CD8-positive, alpha-beta memory T cell (primary cell): ENCODE measurements at regions not wholly inside any gene's neighbourhood (a gene's known extent, or its start where the extent isn't known, plus 50 kb on each side); places are given as distances from the start of the nearest gene placed in this dataset.
"Not testable (repeated sequence)": the region's sequence is repeated elsewhere in the genome, so short reads cannot be mapped to it uniquely, and the experiment has no call there.

ENCODE experiments used
- CTCF ChIA-PET: fragments of 350-600 bp; sonication (Branson Sonifier 250); formaldehyde crosslinking; loops from one replicate; lab custom pipeline; 2021; ENCODE audit warnings: antibody characterized with exemption; lab: Charles Lee
- POLR2A ChIA-PET: fragments of 350-600 bp; sonication (Branson Sonifier 250); formaldehyde crosslinking; loops from one replicate; lab custom pipeline; 2021; ENCODE audit warnings: antibody characterized with exemption; lab: Charles Lee
- DNase-seq, 5 donors: peaks; one replicate each; pipeline versions ENCODE4 v3.0.0 to v3.0.0-alpha.2; 2020 to 2022; ENCODE audit warnings: mixed read lengths in 1 of 5
- H3K27ac ChIP-seq: one replicate; pipeline ENCODE4 v1.7.0; 2013; ENCODE audit warnings: low read depth, mild to moderate bottlenecking, low read length, moderate library complexity
- H3K27me3 ChIP-seq: 2 replicates; pipeline ENCODE4 v1.7.0; 2013; ENCODE audit warnings: low read length, mild to moderate bottlenecking; ENCODE audit not compliant: insufficient read depth, poor library complexity, severe bottlenecking
- H3K36me3 ChIP-seq: 2 replicates; pipeline ENCODE4 v1.7.0; 2013; ENCODE audit warnings: mild to moderate bottlenecking, low read length, moderate library complexity; ENCODE audit not compliant: insufficient read depth
- H3K4me1 ChIP-seq: 2 replicates; pipeline ENCODE4 v1.7.0; 2013; ENCODE audit warnings: mild to moderate bottlenecking, low read length, moderate library complexity; ENCODE audit not compliant: insufficient read depth
- H3K4me3 ChIP-seq: 2 replicates; pipeline ENCODE4 v1.7.0; 2013; ENCODE audit warnings: mild to moderate bottlenecking, low read length
- H3K9me3 ChIP-seq: 2 replicates; pipeline ENCODE4 v1.7.0; 2013; ENCODE audit warnings: mild to moderate bottlenecking, low read length
- H3K27ac Mint-ChIP-seq, 8 donors: one replicate each; pipeline ENCODE4 v1.8.0; 2020 to 2021; ENCODE audit warnings: mixed read lengths in 8 of 8, mild to moderate bottlenecking in 6 of 8, inconsistent platforms in 3 of 8, moderate library complexity in 3 of 8
- H3K27me3 Mint-ChIP-seq, 2 donors: one replicate each; pipeline ENCODE4 v1.8.0; 2020 to 2021; ENCODE audit warnings: mixed read lengths in 2 of 2, mild to moderate bottlenecking in 1 of 2, moderate library complexity in 1 of 2
- H3K36me3 Mint-ChIP-seq, 3 donors: one replicate each; pipeline ENCODE4 v1.8.0; 2020 to 2021; ENCODE audit warnings: mixed read lengths in 3 of 3, inconsistent platforms in 1 of 3, mild to moderate bottlenecking in 1 of 3
- H3K4me1 Mint-ChIP-seq, 3 donors: one replicate each; pipeline ENCODE4 v1.8.0; 2020 to 2021; ENCODE audit warnings: mixed read lengths in 3 of 3, inconsistent platforms in 1 of 3, mild to moderate bottlenecking in 1 of 3
- H3K4me3 Mint-ChIP-seq, 7 donors: one replicate each; pipeline ENCODE4 v1.8.0; 2020 to 2021; ENCODE audit warnings: mixed read lengths in 7 of 7, mild to moderate bottlenecking in 6 of 7, moderate library complexity in 4 of 7, inconsistent platforms in 2 of 7
- H3K9me3 Mint-ChIP-seq, 5 donors: one replicate each; pipeline ENCODE4 v1.8.0; 2020 to 2022; ENCODE audit warnings: mixed read lengths in 5 of 5, mild to moderate bottlenecking in 3 of 5, moderate library complexity in 2 of 5, inconsistent platforms in 1 of 5

- no peaks in the 10 kb centered on the region for H3K4me1 Mint-ChIP-seq
- CTCF ChIA-PET: no interaction called here
- no peak overlapping the region for H3K27ac ChIP-seq
- H3K9me3 Mint-ChIP-seq: peaks cover 0 to 19% (median 3%) of the 10 kb centered on the region in 5 donors
- H3K4me3 ChIP-seq: no peak overlapping the region
- H3K9me3 ChIP-seq: no peaks in the 10 kb centered on the region
- H3K36me3 Mint-ChIP-seq: no peaks in the 10 kb centered on the region
- no peaks in the 10 kb centered on the region for H3K27me3 ChIP-seq
- H3K27me3 Mint-ChIP-seq: no peaks in the 10 kb centered on the region
- H3K27ac Mint-ChIP-seq: no peak overlapping the region
- POLR2A ChIA-PET: no interaction called here
- H3K36me3 ChIP-seq: no peaks in the 10 kb centered on the region
- H3K4me1 ChIP-seq: no peaks in the 10 kb centered on the region
- H3K4me3 Mint-ChIP-seq: no peak overlapping the region
- no peak for DNase-seq
These were observed 286.6 kb downstream of the SLC7A11 start for GRCh38 chr4:137955595-137955994.

- H3K9me3 ChIP-seq: no peaks in the 10 kb centered on the region
- no peak for DNase-seq
- no peaks in the 10 kb centered on the region for H3K27me3 ChIP-seq
- Mint-ChIP-seq H3K9me3 (peaks cover 0 to 25% (median 5%) of the 10 kb centered on the region in 5 donors), H3K36me3 (no peaks in the 10 kb centered on the region), H3K27me3 (no peaks in the 10 kb centered on the region), H3K27ac (no peak overlapping the region), H3K4me3 (no peak overlapping the region), H3K4me1 (no peaks in the 10 kb centered on the region)
- no peaks in the 10 kb centered on the region for H3K4me1 ChIP-seq
- no peak overlapping the region for H3K4me3 ChIP-seq
- ChIA-PET CTCF (no interaction called here), POLR2A (no interaction called here)
- H3K27ac ChIP-seq: no peak overlapping the region
- H3K36me3 ChIP-seq: no peaks in the 10 kb centered on the region
These were observed 290.0 kb downstream of the SLC7A11 start for GRCh38 chr4:137952116-137952515.

GRCh38 chr4:137950286-137950685 is 291.9 kb downstream of the SLC7A11 start:
- no peak overlapping the region for H3K27ac ChIP-seq
- Mint-ChIP-seq H3K36me3 (no peaks in the 10 kb centered on the region), H3K27ac (no peak overlapping the region), H3K27me3 (no peaks in the 10 kb centered on the region), H3K4me3 (no peak overlapping the region), H3K4me1 (no peaks in the 10 kb centered on the region), H3K9me3 (peaks cover 0 to 25% (median 7%) of the 10 kb centered on the region in 5 donors)
- no peak overlapping the region for H3K4me3 ChIP-seq
- CTCF ChIA-PET: no interaction called here
- H3K36me3 ChIP-seq: no peaks in the 10 kb centered on the region
- H3K27me3 ChIP-seq: no peaks in the 10 kb centered on the region
- no peak for DNase-seq
- POLR2A ChIA-PET: no interaction called here
- no peaks in the 10 kb centered on the region for H3K9me3 ChIP-seq
- H3K4me1 ChIP-seq: no peaks in the 10 kb centered on the region

GRCh38 chr4:137949746-137950145 is 292.4 kb downstream of the SLC7A11 start:
- no peaks in the 10 kb centered on the region for H3K4me1 ChIP-seq
- ChIA-PET POLR2A (no interaction called here), CTCF (no interaction called here)
- H3K27ac ChIP-seq: no peak overlapping the region
- no peaks in the 10 kb centered on the region for H3K36me3 Mint-ChIP-seq
- no peaks in the 10 kb centered on the region for H3K27me3 Mint-ChIP-seq
- H3K4me1 Mint-ChIP-seq: no peaks in the 10 kb centered on the region
- H3K27me3 ChIP-seq: no peaks in the 10 kb centered on the region
- H3K4me3 Mint-ChIP-seq: no peak overlapping the region
- H3K27ac Mint-ChIP-seq: no peak overlapping the region
- no peak for DNase-seq
- H3K36me3 ChIP-seq: no peaks in the 10 kb centered on the region
- H3K9me3 ChIP-seq: no peaks in the 10 kb centered on the region
- H3K4me3 ChIP-seq: no peak overlapping the region
- H3K9me3 Mint-ChIP-seq: peaks cover 0 to 25% (median 7%) of the 10 kb centered on the region in 5 donors

- ChIA-PET POLR2A (no interaction called here), CTCF (no interaction called here)
- Mint-ChIP-seq H3K4me1 (no peaks in the 10 kb centered on the region), H3K27ac (no peak overlapping the region), H3K27me3 (no peaks in the 10 kb centered on the region), H3K36me3 (no peaks in the 10 kb centered on the region), H3K4me3 (no peak overlapping the region), H3K9me3 (peaks cover 0 to 12% (median 4%) of the 10 kb centered on the region in 5 donors)
- Histone ChIP-seq H3K4me3 (no peak overlapping the region), H3K27ac (no peak overlapping the region), H3K4me1 (no peaks in the 10 kb centered on the region), H3K9me3 (no peaks in the 10 kb centered on the region), H3K27me3 (no peaks in the 10 kb centered on the region), H3K36me3 (no peaks in the 10 kb centered on the region)
- DNase-seq: no peak
These were observed 295.5 kb downstream of the SLC7A11 start for GRCh38 chr4:137946453-137947174.

GRCh38 chr4:137942815-137943214 is 299.3 kb downstream of the SLC7A11 start:
- POLR2A ChIA-PET, H3K4me3 Mint-ChIP-seq: not testable (repeated sequence)

GRCh38 chr4:137942015-137942515 is 300.1 kb downstream of the SLC7A11 start:
- POLR2A ChIA-PET, DNase-seq, CTCF ChIA-PET: not testable (repeated sequence)

More at GRCh38 chr4:137942815-137943214, 299.3 kb downstream of the SLC7A11 start:
- H3K4me1 ChIP-seq, H3K27ac Mint-ChIP-seq, H3K27me3 Mint-ChIP-seq, DNase-seq, H3K4me3 ChIP-seq, H3K36me3 Mint-ChIP-seq, H3K36me3 ChIP-seq, CTCF ChIA-PET, H3K9me3 ChIP-seq, H3K4me1 Mint-ChIP-seq, H3K27ac ChIP-seq, H3K27me3 ChIP-seq: not testable (repeated sequence)
- peaks cover 7 to 18% (median 12%) of the 10 kb centered on the region in 5 donors for H3K9me3 Mint-ChIP-seq

GRCh38 chr4:137934911-137935310 is 307.2 kb downstream of the SLC7A11 start:
- H3K4me1 Mint-ChIP-seq: no peaks in the 10 kb centered on the region
- H3K36me3 Mint-ChIP-seq: no peaks in the 10 kb centered on the region
- H3K27me3 Mint-ChIP-seq: no peaks in the 10 kb centered on the region
- peaks cover under 1 to 14% (median 6%) of the 10 kb centered on the region in 5 donors for H3K9me3 Mint-ChIP-seq
- H3K4me3 Mint-ChIP-seq: no peak overlapping the region
- H3K27me3 ChIP-seq: no peaks in the 10 kb centered on the region
- ChIA-PET POLR2A (no interaction called here), CTCF (no interaction called here)
- no peaks in the 10 kb centered on the region for H3K36me3 ChIP-seq
- no peaks in the 10 kb centered on the region for H3K4me1 ChIP-seq
- no peak overlapping the region for H3K4me3 ChIP-seq
- no peak for DNase-seq
- no peaks in the 10 kb centered on the region for H3K9me3 ChIP-seq
- no peak overlapping the region for H3K27ac ChIP-seq
- H3K27ac Mint-ChIP-seq: no peak overlapping the region

More at GRCh38 chr4:137942015-137942515, 300.1 kb downstream of the SLC7A11 start:
- H3K27ac Mint-ChIP-seq, H3K4me1 ChIP-seq, H3K4me3 Mint-ChIP-seq, H3K4me1 Mint-ChIP-seq, H3K9me3 ChIP-seq, H3K27ac ChIP-seq, H3K27me3 Mint-ChIP-seq, H3K27me3 ChIP-seq, H3K36me3 Mint-ChIP-seq, H3K36me3 ChIP-seq, H3K4me3 ChIP-seq: not testable (repeated sequence)
- peaks cover 7 to 18% (median 10%) of the 10 kb centered on the region in 5 donors for H3K9me3 Mint-ChIP-seq
